K562 (cell line): ENCODE measurements at regions not wholly inside any gene's neighbourhood (a gene's known extent, or its start where the extent isn't known, plus 50 kb on each side); places are given as distances from the start of the nearest gene placed in this dataset.

ENCODE experiments used
- ATAC-seq: fragments of 200-7000 bp; cut with Tn5 transposase; 3 replicates; pipeline ENCODE4 v1.9.1; 2020; ENCODE audit warnings: moderate library complexity
- BruUV-seq: library from RNA; stranded (reverse); fragments of 400-500 nt; replicated peaks from 2 replicates; lab custom pipeline; 2021; lab: Mats Ljungman, UMichigan
- CTCF ChIA-PET: fragments of 300-600 bp; formaldehyde crosslinking; extraction: SDS; loops from one replicate; lab custom pipeline; 2021; ENCODE audit warnings: low intra/inter-chr PET ratio; lab: Yijun Ruan, JAX
- POLR2A ChIA-PET: fragments of 300-600, 350-650 bp; sonication (Branson Sonifier 250); formaldehyde crosslinking; extraction: SDS; loops from one replicate; lab custom pipeline; 2021; ENCODE audit warnings: antibody characterized with exemption, inconsistent platforms; lab: Yijun Ruan, JAX
- DNase-seq, 4 experiments: peaks; one replicate each; pipeline versions ENCODE4 v3.0.0 to v3.0.0-alpha.2; 2011 to 2018; ENCODE audit warnings: low spot score in 3 of 4, mixed read lengths in 3 of 4; ENCODE audit errors: extremely low read depth in 1 of 4
- FAIRE-seq: peaks from 2 replicates; lab custom pipeline; 2011; peaks lifted over from hg19 to GRCh38; lab: Jason Lieb, UNC
- H2AFZ ChIP-seq: 2 replicates; pipeline ENCODE4 v1.6.0; 2011; ENCODE audit warnings: low read depth, low read length, control low read depth, inconsistent platforms
- H3K27ac ChIP-seq: fragments of 200-600 bp; 3 replicates; pipeline ENCODE4 v1.8.0; 2011; ENCODE audit warnings: low read depth, mild to moderate bottlenecking, control low read depth, inconsistent platforms, low read length, moderate library complexity, mixed read lengths; ENCODE audit errors: extremely low read depth
- H3K27me3 ChIP-seq, 2 experiments: fragments of 300-600 bp in 1 of 2; 2 replicates in 1 of 2; 3 replicates in 1 of 2; pipeline versions ENCODE4 v1.6.0 to v1.8.0; 2011; ENCODE audit warnings: inconsistent platforms in 2 of 2, low read length in 2 of 2, mild to moderate bottlenecking in 1 of 2, mixed read lengths in 1 of 2, moderate library complexity in 1 of 2; ENCODE audit not compliant: control insufficient read depth in 2 of 2, insufficient read depth in 2 of 2
- H3K36me3 ChIP-seq: fragments of 300-600 bp; 3 replicates; pipeline ENCODE4 v1.8.0; 2011; ENCODE audit warnings: mild to moderate bottlenecking, low read length, inconsistent platforms; ENCODE audit not compliant: control insufficient read depth, insufficient read depth
- H3K4me1 ChIP-seq, 2 experiments: fragments of 200-600 bp in 1 of 2; replicated peaks in 1 of 2; 2 replicates in 1 of 2; 3 replicates in 1 of 2; pipeline versions ENCODE4 v1.5.1 to v1.8.0; 2011; ENCODE audit warnings: inconsistent platforms in 2 of 2, low read length in 2 of 2, mild to moderate bottlenecking in 1 of 2, mixed read lengths in 1 of 2, moderate library complexity in 1 of 2; ENCODE audit not compliant: control insufficient read depth in 2 of 2, insufficient read depth in 2 of 2
- H3K4me2 ChIP-seq: 2 replicates; pipeline ENCODE4 v1.6.1; 2011; ENCODE audit warnings: low read length, control low read depth, inconsistent platforms, mixed read lengths; ENCODE audit not compliant: insufficient read depth
- H3K4me3 ChIP-seq: fragments of 200-600 bp; sonication (generic), shearing (Covaris generic); 2 replicates; pipeline ENCODE4 v1.5.1; 2016; ENCODE audit warnings: control low read depth, inconsistent platforms
- H3K79me2 ChIP-seq: fragments of 200-600 bp; 3 replicates; pipeline ENCODE4 v1.8.0; 2011; ENCODE audit warnings: low read length, inconsistent platforms; ENCODE audit not compliant: control insufficient read depth, insufficient read depth
- H3K9ac ChIP-seq, 2 experiments: 2 replicates each; pipeline versions ENCODE4 v1.6.0 to v1.6.1; 2011; ENCODE audit warnings: low read depth in 2 of 2, low read length in 2 of 2, control low read depth in 1 of 2, inconsistent platforms in 1 of 2, mild to moderate bottlenecking in 1 of 2, mixed read lengths in 1 of 2; ENCODE audit not compliant: insufficient read depth in 1 of 2
- H3K9me1 ChIP-seq: one replicate; pipeline ENCODE4 v1.6.0; 2011; ENCODE audit warnings: inconsistent platforms, mild to moderate bottlenecking, low read length, moderate library complexity; ENCODE audit not compliant: control insufficient read depth, insufficient read depth
- H3K9me3 ChIP-seq: replicated peaks from 2 replicates; pipeline ENCODE4 v1.5.1; 2011; ENCODE audit warnings: low read depth, low read length, inconsistent platforms; ENCODE audit not compliant: control insufficient read depth, insufficient read depth
- H4K20me1 ChIP-seq: replicated peaks from 2 replicates; pipeline ENCODE4 v1.6.1; 2011; ENCODE audit warnings: low read length, inconsistent platforms, mixed read lengths; ENCODE audit not compliant: control insufficient read depth, insufficient read depth
- ARID3B ChIP-seq: fragments of 250-450 bp; sonication (Bioruptor Pico); IDR thresholded peaks from 2 replicates; pipeline ENCODE4 v1.4.0; 2020; ENCODE audit warnings: borderline replicate concordance
- FOXP1 ChIP-seq: sonication (generic); formaldehyde crosslinking; IDR thresholded peaks from 2 replicates; pipeline ENCODE4 v1.8.0; 2022; ENCODE audit warnings: mild to moderate bottlenecking, missing genetic modification reagents
- POU5F1 ChIP-seq: fragments of 150-350 bp; IDR thresholded peaks from 2 replicates; pipeline ENCODE4 v1.6.1; 2014; ENCODE audit warnings: borderline replicate concordance, low read length, low read depth, mild to moderate bottlenecking; ENCODE audit not compliant: partially characterized antibody
- RBM17 ChIP-seq: fragments of 200-400 bp; formaldehyde crosslinking; IDR thresholded peaks from 2 replicates; pipeline ENCODE4 v1.6.1; 2017; ENCODE audit warnings: low read depth, mild to moderate bottlenecking, low read length, borderline replicate concordance
- TGIF2 ChIP-seq: sonication (generic); formaldehyde crosslinking; IDR thresholded peaks from 2 replicates; pipeline ENCODE4 v1.8.1; 2022; ENCODE audit warnings: mild to moderate bottlenecking, missing genetic modification reagents, moderate library complexity
- TRIM25 ChIP-seq: fragments of 450-650 bp; IDR thresholded peaks from 2 replicates; pipeline ENCODE4 v1.7.0; 2016; ENCODE audit warnings: borderline replicate concordance
- ZNF232 ChIP-seq: sonication (generic); formaldehyde crosslinking; IDR thresholded peaks from 2 replicates; pipeline ENCODE4 v1.8.0; 2022; ENCODE audit warnings: mild to moderate bottlenecking, missing genetic modification reagents
- WGBS: fragments of 100-300 bp; shearing (Covaris generic); methylation state at CpG from one replicate; pipeline ENCODE4 v1.1.6; 2016; ENCODE audit warnings: low coverage, mixed read lengths; ENCODE audit not compliant: insufficient coverage; ENCODE audit errors: missing lambda C conversion rate; 5-methylcytosine and 5-hydroxymethylcytosine counted together
- in situ Hi-C: fragments of 300-500 bp; cut with MboI; formaldehyde crosslinking; loops from 4 replicates; pipeline ENCODE4 v1.15.0; 2018; ENCODE audit warnings: inconsistent platforms, mixed read lengths
- intact Hi-C: fragments of 100-400 bp; cut with micrococcal nuclease; formaldehyde crosslinking; loops from 2 replicates; pipeline ENCODE4 v1.14.2; 2022

- Histone ChIP-seq H4K20me1 (no peaks in the 10 kb centered on the region), H3K4me1 (no peaks in the 10 kb centered on the region), H3K36me3 (no peaks in the 10 kb centered on the region), H3K79me2 (no peaks in the 10 kb centered on the region), H3K27ac (no peak overlapping the region), H3K4me2 (no peak overlapping the region), H3K9me1 (no peaks in the 10 kb centered on the region), H3K27me3 (peaks cover 0 to under 1% of the 10 kb centered on the region in 2 experiments; a peak in 1 of 5 replicates), H3K4me3 (no peak overlapping the region), H3K9me3 (no peaks in the 10 kb centered on the region), H3K9ac (no peak overlapping the region)
- ATAC-seq (no peak), FAIRE-seq (no peak), DNase-seq (no peak)
- ChIA-PET CTCF (no interaction called here), POLR2A (no interaction called here)
- intact Hi-C loops, result no loop called here
- no TSS peak for BruUV-seq
- in situ Hi-C loops, result no loop called here
- 0% methylated on average over 3 of the region's 3 CpGs for WGBS
- TF ChIP-seq TGIF2 (no peak), ARID3B (CRISPR knock-in tag) (no peak), POU5F1 (no peak), FOXP1 (no peak), ZNF232 (CRISPR knock-in tag) (no peak), TRIM25 (no peak), RBM17 (no peak)
- TF ChIP-seq, all 486 proteins: peak for 0
- no peak overlapping the region for H2AFZ ChIP-seq
These were observed 69.2 kb downstream of the TAC1 start for GRCh38 chr7:97801108-97801507.
